ENCODE measurements at regions not wholly inside any gene's neighbourhood (a gene's known extent, or its start where the extent isn't known, plus 50 kb on each side); places are given as distances from the start of the nearest gene placed in this dataset.

- no TSS peak for BruUV-seq (replicated peaks)
- no peaks in the 10 kb centered on the region for H3K9me3 ChIP-seq (replicated peaks; ENCODE audit: control insufficient read depth, insufficient read depth, low read depth, low read length)
- WGBS (ENCODE audit: insufficient coverage, low coverage, missing lambda C conversion rate), result 0% methylated on average over 5 of the region's 5 CpGs
- H4K20me1 ChIP-seq (replicated peaks; ENCODE audit: control insufficient read depth, insufficient read depth, low read length), result no peaks in the 10 kb centered on the region
- H2AFZ ChIP-seq (ENCODE audit: low read depth, low read length), result no peak overlapping the region
- H3K9me1 ChIP-seq (ENCODE audit: control insufficient read depth, insufficient read depth, low read length), result no peaks in the 10 kb centered on the region
- no peak overlapping the region for H3K9ac ChIP-seq (ENCODE audit: insufficient read depth in 1 of 2, low read depth in 2 of 2, low read length in 2 of 2)
- DNase-seq (ENCODE audit: extremely low read depth in 1 of 4, low spot score in 3 of 4) (no peak), ATAC-seq (no peak), FAIRE-seq (no peak)
- ChIA-PET POLR2A (interaction anchor here (0.8 kb wide), 1 partner anchor 48 kb away, joined by 3 read pairs; no protein-coding TSS in a partner anchor), CTCF (ENCODE audit: low intra/inter-chr PET ratio) (no interaction called here)
- H3K36me3 ChIP-seq (ENCODE audit: control insufficient read depth, insufficient read depth, low read length), result no peaks in the 10 kb centered on the region
- H3K4me1 ChIP-seq (replicated peaks in 1 of 2; ENCODE audit: control insufficient read depth in 2 of 2, insufficient read depth in 2 of 2, low read length in 2 of 2), result no peaks in the 10 kb centered on the region
- TF ChIP-seq NCOA6 (IDR thresholded peaks at IDR 0.05) (no peak), E4F1 (CRISPR knock-in tag; IDR thresholded peaks at IDR 0.05; ENCODE audit: borderline replicate concordance) (no peak), RCOR1 (IDR thresholded peaks at IDR 0.05; ENCODE audit: borderline replicate concordance in 1 of 2, low read depth in 2 of 2, low read length in 2 of 2) (no peak), ZFX (CRISPR knock-in tag; IDR thresholded peaks at IDR 0.05) (no peak)
- no peaks in the 10 kb centered on the region for H3K27me3 ChIP-seq (ENCODE audit: control insufficient read depth in 2 of 2, insufficient read depth in 2 of 2, low read length in 2 of 2)
- intact Hi-C loops (cut with micrococcal nuclease), result no loop called here
- in situ Hi-C loops (cut with MboI), result no loop called here
- H3K4me2 ChIP-seq (ENCODE audit: insufficient read depth, low read length), result no peak overlapping the region
- no peaks in the 10 kb centered on the region for H3K79me2 ChIP-seq (ENCODE audit: control insufficient read depth, insufficient read depth, low read length)
- H3K4me3 ChIP-seq, result no peak overlapping the region
- H3K27ac ChIP-seq (ENCODE audit: extremely low read depth, low read depth, low read length), result no peak overlapping the region
Measured at GRCh38 chr17:11122908-11123307, 118.1 kb upstream of the SHISA6 start.
